ENCODE measurements at regions not wholly inside any gene's neighbourhood (a gene's known extent, or its start where the extent isn't known, plus 50 kb on each side); places are given as distances from the start of the nearest gene placed in this dataset.
"Not testable (repeated sequence)": the region's sequence is repeated elsewhere in the genome, so short reads cannot be mapped to it uniquely, and the experiment has no call there.

DNA sequence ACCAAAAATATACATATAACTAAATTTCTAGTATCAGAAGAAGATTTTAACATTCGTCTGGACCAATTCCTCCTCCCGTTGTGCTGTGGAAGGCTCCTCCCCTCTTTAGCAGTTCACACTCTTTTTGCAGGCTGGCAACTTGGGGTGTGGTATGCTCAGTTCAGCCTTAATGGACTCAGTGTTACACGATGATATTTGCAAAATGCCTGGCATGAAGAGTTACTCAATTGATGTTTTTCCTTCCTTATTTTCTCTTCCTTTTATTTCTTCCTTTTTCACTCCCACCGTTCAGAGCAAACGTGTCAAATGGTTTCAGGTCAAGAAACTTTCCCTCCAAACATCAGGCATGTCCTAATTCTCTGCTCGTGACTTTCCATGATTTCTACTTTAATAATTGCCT lies 248.3 kb downstream of the PHF14 start:
- no peak for DNase-seq

DNA sequence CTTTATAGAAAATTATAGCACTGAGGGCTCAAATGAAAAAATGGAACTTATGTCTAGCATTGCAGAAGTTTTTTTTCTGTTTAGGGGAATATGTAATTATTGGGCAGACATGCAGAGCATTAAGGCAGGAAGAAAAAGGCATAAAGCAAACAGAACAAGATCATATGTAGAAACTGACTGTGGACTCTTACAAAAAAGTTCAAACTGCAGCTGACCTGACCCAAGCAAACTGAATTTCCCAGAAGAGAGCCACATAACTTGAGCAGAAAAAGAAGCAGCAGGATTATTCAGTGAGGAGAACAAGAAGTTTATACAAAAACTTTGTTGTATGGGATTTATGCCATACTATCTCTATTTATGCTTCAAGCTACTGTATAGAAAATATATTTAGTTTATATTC lies 250.9 kb downstream of the PHF14 start:
- no peak for DNase-seq

DNA sequence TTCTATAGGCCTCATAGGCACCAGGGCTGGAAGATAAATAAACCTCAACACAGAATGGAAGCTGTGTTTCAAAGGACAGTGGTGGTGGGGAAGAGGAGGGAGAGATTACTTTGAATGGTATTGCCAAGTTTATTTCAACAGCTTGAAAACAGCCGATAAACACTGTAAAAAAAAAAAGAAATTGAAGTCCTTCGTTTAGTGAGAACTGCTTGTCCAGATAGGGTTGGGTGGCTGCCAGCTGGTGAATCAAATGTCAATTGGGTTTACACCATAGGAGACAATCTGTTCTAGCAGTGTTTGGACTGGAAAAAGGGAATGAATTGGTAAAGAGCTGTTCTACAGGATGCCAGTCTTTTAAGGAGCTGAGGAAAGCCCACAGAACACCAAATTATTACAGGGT lies 254.8 kb downstream of the PHF14 start:
- peak; percentile 2 for DNase-seq

DNA sequence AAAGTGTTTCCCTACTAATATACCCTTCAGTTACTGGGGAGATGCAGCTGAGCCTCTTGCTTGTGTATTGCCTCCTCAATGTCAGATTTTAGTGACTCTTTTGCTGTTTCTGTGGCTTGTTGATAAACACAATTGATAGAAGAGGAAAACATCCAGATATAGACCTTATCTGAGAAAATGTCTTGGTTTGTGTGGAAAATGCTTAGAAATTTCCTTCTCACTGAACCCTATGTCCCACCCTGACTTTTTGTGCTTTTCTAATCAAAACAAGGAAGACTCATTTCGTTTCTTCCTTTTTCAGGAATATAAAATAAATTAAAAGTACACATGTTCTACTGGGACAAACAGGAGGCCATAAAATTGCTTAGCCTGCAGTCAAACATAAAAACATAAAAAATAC lies 257.5 kb downstream of the PHF14 start:
- no peak for DNase-seq

DNA sequence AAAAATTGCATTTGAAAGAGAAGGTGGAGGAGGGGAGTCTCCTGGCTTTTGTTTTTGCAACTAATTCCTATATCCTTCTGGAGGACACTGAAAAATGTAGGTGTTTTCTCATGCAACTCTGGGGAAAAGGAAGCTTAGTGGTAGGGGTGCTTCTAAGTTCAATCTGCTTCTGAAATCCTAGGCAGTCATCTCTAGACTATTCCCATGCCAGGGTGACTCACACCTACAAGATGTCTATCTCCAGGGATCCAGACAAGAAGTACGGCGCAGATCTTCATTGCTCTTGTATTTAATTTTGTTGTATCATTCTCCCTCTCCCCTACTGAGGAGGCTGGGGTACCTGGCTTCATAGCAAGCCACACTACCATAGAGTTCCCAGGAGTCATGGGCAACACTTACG lies 258.8 kb downstream of the PHF14 start:
- DNase-seq: no peak

DNA sequence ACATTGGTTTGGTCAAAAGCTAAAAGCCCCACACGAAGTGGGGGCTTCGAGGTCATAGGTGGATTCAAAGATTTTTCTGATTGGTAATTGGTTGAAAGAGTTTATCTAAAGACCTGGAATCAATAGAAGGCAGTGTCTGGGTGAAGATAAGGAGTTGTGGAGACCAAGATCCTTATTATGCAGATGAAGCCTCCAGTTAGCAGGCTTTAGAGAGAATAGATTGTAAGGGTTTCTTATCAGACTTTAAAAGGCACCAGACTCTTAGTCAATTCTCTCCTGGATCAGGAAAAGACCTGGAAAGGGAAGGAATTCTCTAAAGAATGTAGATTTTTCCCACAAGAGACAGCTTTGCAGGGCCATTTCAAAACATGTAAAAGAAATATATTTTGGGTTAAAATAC lies 260.2 kb downstream of the PHF14 start:
- no peak for DNase-seq

DNA sequence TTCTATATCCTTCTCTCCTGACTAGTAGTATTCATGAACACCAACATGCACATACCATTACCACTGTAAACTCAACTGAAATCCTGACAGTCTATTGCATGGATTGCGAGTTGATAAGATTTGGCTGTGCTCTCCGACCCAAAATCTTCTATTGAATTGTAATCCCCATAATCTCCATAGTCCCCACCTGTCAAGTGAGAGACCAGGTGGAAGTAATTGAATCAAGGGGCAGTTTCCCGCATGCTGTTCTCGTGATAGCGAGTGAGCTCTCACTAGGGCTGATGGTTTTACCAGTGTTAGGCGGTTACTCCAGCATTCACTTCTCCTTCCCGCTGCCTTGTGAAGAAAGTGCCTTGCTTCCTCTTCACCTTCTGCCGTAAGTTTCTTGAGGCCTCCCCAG lies 261.8 kb downstream of the PHF14 start:
- DNase-seq: no peak

DNA sequence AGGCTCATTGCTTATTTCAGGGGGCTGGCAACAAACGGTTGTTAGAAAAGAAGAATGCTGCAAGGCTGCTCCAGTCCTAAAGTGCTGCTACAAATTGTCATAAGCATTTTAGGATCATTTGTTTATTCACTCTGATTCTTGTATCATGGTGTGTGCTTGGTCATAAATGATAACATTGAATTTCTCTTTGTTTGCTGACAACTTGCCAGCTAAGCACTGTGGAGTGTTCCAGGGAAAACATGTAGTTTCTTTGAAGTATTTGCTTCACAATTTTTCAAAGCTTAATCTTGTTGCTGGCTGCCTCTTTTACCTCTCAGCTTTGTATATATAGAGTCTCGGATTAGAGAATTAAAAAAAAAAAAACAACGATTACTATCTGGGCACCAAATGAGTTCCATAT lies 263.0 kb downstream of the PHF14 start:
- no peak for DNase-seq

DNA sequence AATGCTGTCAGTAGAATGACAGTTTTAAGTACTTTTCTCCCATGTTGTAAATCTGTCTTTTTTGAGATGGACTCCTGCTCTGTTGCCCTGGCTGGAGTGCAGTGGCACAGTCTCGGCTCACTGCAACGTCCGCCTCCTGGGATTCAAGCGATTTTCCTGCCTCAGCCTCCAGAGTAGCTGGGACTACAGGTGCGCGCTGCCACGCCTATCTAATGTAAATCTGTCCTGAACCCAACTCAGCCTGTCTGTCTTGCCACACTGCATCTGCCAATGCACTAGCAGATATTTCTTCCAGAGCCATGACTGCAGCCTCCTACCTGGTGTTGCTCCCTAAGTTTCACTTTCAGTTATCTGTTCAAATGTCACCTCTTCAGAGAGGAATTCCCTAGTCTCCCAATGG lies 264.1 kb downstream of the PHF14 start:
- DNase-seq: peak; percentile 66

DNA sequence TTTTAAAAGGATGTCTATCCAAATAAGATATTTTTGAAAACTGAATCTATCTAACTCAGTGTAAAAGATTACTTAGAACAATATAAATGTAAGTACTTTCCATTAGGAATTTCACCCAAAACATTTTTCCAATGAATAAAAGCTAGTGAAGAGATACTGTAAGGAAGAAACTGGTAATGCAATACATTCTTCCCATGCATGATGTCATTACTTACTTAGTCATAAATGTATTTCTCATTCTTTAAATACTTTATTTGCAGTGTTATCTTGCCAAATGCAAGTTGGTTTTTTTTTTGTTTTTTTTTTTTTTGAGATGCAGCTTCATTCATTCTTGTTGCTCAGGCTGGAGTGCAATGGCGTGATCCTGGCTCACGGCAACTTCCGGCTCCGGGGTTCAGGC lies 265.6 kb downstream of the PHF14 start:
- no peak for DNase-seq

DNA sequence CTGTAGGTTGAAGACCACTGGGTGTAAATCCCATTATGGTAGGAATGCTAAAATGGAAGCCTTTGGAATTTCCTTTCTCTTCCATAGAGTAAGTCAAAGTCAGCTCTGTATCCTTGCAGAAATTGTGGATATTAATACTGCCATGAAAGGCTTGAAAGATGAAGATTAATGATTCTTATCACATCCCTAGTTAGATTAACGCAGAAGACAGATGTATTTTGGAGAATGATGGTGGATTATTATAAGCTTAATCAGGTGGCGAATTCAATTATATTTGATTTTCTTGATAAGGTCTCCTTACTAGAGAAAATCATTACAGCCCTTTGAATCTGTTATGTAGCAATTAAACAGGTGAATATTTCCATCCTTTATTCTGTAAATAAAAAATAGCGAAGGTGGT lies 270.1 kb downstream of the PHF14 start:
- DNase-seq: no peak

DNA sequence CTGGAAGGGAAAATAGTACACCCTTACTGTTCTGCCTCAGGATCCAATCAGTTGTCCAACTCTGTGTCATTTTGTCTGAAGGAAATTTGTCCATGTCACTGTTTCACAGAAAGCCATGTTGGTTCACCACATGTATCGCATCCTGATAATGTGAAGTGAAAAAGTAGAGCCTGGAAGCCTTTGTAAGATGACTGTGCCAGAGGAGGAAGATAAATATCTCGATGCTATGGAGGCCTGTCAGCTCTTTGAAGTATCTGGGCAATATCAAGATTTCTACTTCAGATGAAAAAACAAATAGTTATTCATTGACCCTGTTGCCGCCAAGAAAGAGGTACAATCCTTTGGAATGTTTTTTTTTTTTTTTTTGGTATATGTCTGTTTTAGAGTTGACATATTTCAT lies 270.5 kb downstream of the PHF14 start:
- no peak for DNase-seq

DNA sequence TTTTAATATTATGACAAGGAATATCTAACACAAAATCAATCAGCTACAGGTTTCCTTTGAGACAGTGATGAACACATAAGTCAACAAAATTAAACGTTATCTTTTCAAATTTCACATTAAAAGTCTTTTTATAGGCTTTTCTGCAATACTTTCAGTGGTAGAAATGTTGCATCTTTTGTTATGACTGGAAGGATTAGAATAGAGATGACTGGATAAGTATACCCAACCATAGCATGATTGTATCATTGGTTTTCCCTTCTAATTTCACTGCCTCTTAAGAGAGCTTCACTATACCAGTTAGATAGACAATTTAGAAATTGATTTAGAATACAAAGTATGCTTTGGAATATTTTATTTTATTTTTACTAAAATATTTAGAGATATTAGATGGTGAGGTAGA lies 273.9 kb downstream of the PHF14 start:
- DNase-seq: no peak

DNA sequence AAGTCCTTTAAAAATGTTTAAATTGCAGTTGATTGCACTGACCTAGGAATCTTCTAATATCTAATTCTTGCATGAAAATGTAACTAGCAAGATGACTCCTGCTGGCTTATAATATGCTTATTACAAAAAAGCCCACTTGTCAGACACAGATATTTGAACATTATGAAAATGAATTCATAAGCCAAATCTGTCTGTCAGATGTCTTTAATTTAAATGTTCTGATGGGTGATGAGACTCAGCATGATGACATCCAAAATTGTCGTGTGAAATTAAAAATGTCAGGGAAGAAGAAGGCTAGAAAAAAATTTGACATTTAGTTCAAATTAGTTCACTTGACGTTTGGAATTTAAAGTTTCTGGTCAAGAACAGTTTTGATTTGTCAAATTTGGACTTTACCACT lies 277.8 kb downstream of the PHF14 start:
- DNase-seq: no peak

DNA sequence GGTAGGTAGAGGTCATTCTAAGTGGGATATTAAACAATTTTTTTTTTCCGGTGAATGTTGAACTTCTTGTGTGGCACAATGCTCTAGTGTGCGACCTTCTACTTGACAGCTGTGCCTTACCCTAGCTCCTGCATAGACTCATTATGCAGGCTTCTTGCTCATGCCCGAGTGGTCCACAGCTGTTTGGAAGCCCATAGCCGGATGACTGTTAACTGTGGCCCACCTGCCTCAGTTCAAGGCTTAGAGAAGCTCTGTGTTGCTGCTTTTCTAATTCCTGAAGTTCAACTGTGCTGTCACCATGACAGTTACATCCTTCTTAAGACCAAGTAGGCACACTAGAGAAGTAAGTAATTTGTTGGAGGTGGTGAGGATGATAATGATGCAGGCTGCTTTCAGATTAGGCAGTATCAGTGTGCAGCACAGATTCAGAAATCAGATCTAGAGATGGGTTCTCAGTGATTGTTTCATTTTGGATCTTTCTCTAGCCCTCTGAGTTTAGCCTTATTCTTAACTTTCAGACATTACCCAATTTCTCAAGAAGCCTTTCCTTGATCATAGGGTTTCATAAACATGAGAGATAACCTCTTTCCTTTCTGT lies 278.4 kb downstream of the PHF14 start:
- no peak for DNase-seq

DNA sequence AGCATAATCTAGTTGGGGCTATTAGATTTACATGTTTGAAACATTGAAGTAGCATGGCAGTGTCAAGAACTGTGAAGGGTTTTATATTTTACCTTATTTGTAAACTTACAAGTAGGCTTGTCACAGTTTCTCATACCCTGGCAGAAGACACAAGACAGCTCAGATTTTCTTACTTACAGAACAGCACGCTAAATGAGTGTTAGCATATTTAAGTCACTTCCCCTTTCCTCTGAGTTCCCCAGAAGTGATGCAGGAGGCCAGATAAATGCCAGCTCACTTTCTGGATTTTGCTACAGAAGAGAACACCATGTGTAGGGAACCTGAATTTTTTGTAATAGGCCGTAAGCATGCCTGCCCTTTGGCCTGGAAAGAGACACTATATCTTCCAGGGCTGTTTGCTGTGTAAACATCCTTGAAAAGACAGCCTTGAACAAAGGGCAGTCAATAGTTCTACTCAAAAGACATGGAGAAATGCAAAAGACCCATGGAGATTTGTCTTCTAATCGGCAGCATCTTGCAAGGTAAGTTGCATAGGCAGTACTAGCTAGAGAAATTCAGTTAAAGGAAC lies 279.1 kb downstream of the PHF14 start:
- no peak for DNase-seq

DNA sequence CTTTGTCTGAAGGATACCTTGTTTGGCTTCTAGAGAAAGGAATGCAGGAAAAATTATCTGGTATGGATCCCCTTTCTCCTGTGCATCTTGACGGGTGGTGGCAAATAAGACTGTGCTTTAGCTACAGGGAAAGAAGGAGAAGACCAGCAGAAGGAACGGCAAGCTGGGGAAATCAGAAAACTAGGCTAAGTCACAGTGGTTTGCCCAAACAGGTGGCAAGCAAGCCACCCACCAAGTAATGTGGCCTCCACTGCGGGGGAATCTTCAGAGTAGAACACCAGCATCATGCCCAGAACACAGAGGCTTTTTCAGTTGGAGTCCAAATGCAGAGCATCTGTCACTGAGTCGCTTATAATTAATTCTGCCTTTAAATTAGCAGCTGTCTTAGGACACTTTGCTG lies 282.8 kb downstream of the PHF14 start:
- DNase-seq: no peak

DNA sequence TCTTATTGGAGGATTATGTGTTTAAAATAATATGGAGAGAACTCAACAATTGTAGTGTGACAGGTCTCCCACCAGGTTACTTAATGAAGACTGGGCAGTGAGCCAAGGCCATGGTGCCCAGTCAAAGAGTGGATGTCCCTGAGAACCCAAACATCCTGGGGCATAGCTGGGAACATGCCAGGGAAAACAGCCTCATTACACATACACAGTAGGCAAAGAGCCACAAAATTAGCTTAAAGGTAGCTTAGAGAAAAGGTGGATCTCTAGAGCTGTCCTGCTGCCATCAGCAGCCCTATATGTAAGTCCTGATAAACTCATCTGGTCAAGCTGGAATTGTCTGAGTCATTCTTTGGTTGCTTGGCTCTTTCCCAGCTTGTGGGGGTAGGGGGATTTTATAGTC lies 287.8 kb downstream of the PHF14 start:
- DNase-seq: peak; percentile 81

DNA sequence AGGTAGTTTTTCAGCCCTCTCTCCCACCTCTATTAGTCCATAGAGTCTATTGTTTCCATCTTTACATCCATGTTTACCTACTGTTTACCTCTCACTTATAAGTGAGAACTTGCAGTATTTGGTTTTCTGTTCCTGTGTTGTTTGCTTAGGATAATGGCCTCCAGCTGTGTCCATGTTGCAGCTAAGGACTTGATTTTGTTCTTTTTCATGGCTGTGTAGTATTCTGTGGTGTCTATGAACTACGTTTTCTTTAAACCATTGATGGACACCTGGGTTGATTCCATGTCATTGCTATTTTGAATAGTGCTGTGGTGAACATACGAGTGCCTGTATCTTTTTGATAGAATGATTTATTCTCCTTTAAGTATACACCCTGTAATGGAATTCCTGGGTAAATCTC lies 292.4 kb downstream of the PHF14 start:
- no peak for DNase-seq

DNA sequence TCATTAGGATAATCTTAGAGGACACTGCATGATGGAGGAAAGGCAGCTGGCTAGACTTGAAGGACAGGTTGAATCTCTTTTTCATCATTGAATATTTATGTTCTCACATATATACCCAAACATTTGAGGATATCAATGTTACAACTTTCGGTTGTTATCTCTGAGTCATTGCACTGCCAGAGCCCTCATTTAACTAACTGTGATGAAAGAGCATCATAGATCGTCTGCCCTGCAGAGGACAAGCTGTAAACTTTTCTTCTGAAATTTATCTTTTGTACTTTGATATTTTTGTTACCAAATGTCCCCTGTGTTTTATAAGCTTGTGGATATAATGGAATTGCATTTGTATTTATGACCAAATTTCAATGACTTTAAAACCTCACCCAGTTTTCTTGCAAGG lies 298.7 kb downstream of the PHF14 start:
- no peak for DNase-seq

DNA sequence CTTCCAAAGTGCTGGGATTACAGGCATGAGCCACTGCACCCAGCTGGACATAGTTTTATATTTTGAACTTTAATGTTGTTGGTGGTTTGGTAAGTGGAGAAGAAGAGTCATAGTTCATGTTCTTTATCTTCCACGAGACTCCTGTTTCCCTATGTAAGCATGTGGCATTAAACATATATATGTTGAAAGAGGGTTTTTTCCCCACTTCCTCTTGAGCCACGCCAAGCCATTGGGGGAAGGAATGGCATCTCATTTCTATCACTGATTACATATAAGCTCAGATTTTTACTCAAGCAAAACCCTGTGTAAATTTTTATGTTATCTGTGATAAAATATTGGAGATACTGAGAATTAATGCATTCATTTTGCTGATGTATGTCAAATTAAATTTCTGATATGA lies 300.4 kb downstream of the PHF14 start:
- no peak for DNase-seq

DNA sequence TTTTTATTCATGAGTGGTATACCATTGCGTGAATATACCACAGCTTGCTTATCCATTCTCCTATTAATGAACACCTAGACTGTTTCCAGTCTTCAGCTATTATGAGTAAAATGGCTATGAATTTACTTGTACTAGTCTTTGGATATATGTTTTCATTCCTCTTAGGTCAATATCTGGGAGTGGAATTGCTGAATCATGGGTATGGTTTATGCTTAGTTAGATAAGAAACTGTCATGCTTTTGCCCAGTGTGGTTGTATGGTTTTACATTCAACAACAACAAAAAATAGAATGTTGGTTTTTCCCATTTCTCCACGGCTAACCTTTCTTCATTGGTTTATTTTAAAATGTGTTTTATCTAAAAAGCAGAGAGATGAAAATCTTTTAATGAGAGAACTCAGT lies 308.3 kb downstream of the PHF14 start:
- DNase-seq: no peak

DNA sequence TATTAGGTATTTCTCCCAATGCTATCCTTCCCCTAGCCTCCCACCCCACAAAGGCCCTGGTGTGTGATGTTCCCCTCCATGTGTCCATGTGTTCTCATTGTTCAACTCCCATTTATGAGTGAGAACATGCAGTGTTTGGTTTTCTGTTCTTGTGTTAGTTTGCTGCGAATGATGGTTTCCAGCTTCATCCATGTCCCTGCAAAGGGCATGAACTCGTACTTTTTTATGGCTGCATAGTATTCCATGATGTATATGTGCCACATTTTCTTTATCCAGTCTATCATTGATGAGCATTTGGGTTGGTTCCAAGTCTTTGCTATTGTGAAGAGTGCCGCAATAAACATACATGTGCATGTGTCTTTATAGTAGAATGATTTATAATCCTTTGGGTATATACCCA lies 309.9 kb downstream of the PHF14 start:
- DNase-seq: not testable (repeated sequence)

DNA sequence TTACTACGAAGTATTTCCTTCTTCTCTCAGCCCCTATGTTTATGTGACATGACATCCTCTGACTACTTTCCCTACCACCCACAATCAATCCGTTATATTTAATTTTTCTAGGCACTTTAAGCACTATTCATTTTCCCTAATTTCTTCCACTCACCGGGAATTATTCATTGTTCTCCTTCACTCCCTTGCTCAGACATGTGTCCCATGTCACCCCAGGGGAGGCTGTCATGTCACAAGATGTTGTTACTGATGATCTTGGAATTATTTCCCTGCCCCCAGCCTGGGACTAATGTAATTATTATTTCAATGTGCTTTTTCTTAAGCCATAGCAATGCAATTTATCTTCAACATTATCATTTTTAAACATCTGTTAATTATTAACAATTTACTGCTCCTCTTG lies 317.2 kb downstream of the PHF14 start:
- no peak for DNase-seq

DNA sequence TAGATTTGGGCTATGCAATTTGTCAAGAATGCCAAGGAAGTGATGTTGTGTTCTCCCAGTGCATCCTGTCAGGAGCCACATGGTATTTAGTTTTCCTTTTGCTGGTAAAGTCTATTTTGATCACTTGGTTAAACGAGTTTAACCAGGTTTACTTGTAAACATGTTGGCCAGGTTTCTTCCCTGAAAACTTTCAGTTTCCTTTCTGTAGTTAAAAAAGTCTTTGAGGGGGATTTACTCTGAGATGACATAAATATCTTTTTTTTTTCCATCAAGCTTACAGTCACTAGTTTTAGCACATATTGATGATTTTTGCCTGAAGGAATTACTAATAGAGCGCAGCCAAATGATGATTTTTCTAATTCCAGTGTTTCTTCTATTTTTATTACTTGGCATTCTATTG lies 320.5 kb downstream of the PHF14 start:
- DNase-seq: no peak

DNA sequence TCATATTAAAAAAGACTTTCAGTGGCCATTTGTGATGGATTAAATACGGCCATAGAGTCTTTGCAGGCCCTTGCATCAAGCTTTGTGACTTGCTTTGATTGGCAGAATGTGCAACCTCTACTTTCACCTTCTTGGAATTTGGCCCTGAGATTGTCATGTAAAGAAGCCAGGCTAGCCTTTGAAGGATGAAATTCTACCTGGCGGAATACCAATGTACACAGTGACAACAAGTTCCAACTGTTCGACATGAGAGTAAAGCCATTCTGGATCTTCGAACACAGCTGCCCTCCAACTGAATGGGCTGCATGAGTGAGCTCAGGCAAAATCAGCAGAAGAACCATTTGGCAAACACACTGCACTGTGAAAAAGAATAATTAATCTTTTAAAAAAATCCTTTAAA lies 321.3 kb downstream of the PHF14 start:
- no peak for DNase-seq

All from NCI-H510A treated with DMSO at 0.1 percent for 48 hours (cell line).